GM10266 (cell line): ENCODE measurements at regions not wholly inside any gene's neighbourhood (a gene's known extent, or its start where the extent isn't known, plus 50 kb on each side); places are given as distances from the start of the nearest gene placed in this dataset.
"Not testable (repeated sequence)": the region's sequence is repeated elsewhere in the genome, so short reads cannot be mapped to it uniquely, and the experiment has no call there.

Source experiments
- DNase-seq: peaks from one replicate; pipeline ENCODE4 v3.0.0; 2012; ENCODE audit errors: extremely low spot score
- CTCF ChIP-seq: IDR thresholded peaks from 2 replicates; pipeline ENCODE4 v1.5.1; 2012; ENCODE audit warnings: mild to moderate bottlenecking, low read depth; ENCODE audit not compliant: control insufficient read depth, insufficient read depth; ENCODE audit errors: missing control alignments

- no peak for TF ChIP-seq CTCF
- no peak for DNase-seq
Measured at GRCh38 chr7:24157666-24158065, 126.3 kb upstream of the NPY start.

- no peak for TF ChIP-seq CTCF
- DNase-seq, result no peak
Measured at GRCh38 chr7:24158975-24159374, 125.0 kb upstream of the NPY start.

- no peak for TF ChIP-seq CTCF
- DNase-seq, result no peak
Measured at GRCh38 chr7:24164401-24164800, 119.6 kb upstream of the NPY start.

- no peak for TF ChIP-seq CTCF
- no peak for DNase-seq
Measured at GRCh38 chr7:24169077-24169624, 114.8 kb upstream of the NPY start.

GRCh38 chr7:24171951-24172350, 112.0 kb upstream of the NPY start:
- DNase-seq, result not testable (repeated sequence)

- no peak for DNase-seq
Measured at GRCh38 chr7:24172856-24173255, 111.1 kb upstream of the NPY start.

GRCh38 chr7:24175603-24176002, 108.4 kb upstream of the NPY start:
- TF ChIP-seq CTCF, result no peak
- no peak for DNase-seq

More at GRCh38 chr7:24172856-24173255, 111.1 kb upstream of the NPY start:
- no peak for TF ChIP-seq CTCF
